ENCODE measurements at regions not wholly inside any gene's neighbourhood (a gene's known extent, or its start where the extent isn't known, plus 50 kb on each side); places are given as distances from the start of the nearest gene placed in this dataset.
"Not testable (repeated sequence)": the region's sequence is repeated elsewhere in the genome, so short reads cannot be mapped to it uniquely, and the experiment has no call there.

GRCh38 chr2:144745424-144745823 lies 225.5 kb upstream of the ZEB2 start:
- FAIRE-seq, result no peak
- DNase-seq (ENCODE audit: insufficient read length, low spot score), result no peak

DNA sequence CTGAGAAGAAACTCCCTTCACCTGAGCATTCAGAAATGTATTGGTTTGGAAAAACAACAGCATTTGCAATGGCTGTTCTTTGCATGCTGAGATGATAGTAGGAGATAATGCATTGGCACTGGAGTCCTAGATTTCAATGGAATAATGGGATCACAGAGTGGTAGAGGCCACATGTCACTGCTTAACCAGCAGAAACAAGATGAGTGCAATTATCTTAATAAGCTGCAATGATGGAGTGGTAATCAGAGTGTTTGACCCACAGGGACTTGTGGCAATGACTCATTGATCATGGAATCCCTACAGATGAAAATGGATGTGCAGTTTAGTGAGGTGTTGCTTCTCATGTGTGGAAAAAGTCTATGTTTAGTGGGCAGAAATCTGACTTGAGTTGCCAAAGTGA lies 218.8 kb upstream of the ZEB2 start:
- FAIRE-seq, result no peak
- DNase-seq (ENCODE audit: insufficient read length, low spot score), result no peak

DNA sequence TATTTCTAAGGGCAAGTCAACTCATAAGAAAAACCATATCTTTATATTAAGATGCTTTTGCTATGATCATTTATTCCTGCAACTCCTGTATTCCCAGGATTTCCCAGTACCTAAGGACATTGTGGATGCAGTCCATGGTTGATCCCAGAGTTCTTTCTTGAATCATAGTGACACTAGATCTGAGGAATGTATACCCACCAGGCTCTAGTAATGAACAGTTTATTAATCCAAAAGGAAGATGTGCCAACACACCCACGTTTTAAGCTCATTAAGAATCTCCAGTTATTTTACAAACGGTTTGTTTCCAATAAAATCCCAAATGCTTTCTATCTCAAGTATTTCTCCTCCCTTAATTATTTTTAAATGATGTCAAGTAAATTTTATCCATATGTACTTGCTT lies 210.8 kb upstream of the ZEB2 start:
- FAIRE-seq (no peak), DNase-seq (ENCODE audit: insufficient read length, low spot score) (no peak)

- FAIRE-seq; DNase-seq (ENCODE audit: insufficient read length, low spot score): not testable (repeated sequence)
Observed at GRCh38 chr2:144724460-144724859, 204.5 kb upstream of the ZEB2 start.

DNA sequence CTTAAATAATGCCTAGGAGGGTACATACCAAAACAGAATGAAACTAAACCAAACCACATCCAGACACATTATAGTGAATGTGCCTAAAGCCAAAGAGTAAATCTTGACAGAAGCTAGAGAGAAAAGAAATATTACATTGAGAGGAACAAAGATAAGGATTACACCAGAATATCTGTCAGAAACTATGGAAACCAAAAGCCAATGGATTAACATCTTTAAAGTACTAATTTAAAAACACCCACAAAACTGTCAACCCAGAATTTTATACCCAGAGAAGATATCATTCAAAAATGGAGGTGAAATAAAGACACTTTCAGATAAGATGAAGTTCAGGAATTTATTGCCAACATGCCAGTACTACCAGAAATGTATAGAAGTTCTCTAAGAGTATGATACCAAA lies 198.5 kb upstream of the ZEB2 start:
- FAIRE-seq (no peak), DNase-seq (ENCODE audit: insufficient read length, low spot score) (no peak)

DNA sequence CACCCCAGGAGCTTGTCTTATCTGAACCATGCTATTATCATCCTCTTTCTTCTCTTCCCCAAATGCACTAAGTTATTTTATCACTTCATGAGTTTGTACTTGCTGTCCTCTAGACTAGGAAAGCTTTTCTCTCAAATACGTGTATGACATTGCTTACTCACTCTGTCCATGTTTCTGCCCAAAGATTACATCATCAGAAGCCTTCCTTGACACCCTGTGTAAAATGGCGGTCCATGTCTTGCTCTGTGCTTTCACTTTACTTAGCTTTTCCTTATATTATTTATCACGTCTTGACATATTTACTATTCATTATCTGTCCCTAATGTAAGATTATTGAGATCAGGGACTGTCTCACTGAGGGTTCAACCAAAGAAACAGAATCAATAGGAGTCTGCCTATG lies 196.1 kb upstream of the ZEB2 start:
- DNase-seq (ENCODE audit: insufficient read length, low spot score) (no peak), FAIRE-seq (no peak)

DNA sequence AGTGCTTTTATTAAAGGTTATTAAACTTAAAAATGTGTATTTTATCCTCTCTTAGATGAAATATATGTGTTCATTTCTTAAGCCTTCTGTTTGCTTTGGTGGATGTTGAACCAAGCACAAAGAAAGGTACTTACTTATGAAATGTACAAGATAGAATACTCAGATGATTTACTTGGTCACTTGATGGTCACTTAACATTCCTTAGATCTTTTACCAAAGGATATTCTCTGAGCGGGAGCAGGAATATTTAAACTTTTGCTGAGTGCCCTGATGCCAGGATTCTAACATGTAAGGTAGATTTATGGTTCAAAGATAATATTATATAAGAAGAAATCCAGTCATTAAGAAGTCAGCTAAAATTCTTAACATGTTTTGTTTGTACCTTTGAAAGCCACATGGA lies 193.5 kb upstream of the ZEB2 start:
- FAIRE-seq (no peak), DNase-seq (ENCODE audit: insufficient read length, low spot score) (no peak)

DNA sequence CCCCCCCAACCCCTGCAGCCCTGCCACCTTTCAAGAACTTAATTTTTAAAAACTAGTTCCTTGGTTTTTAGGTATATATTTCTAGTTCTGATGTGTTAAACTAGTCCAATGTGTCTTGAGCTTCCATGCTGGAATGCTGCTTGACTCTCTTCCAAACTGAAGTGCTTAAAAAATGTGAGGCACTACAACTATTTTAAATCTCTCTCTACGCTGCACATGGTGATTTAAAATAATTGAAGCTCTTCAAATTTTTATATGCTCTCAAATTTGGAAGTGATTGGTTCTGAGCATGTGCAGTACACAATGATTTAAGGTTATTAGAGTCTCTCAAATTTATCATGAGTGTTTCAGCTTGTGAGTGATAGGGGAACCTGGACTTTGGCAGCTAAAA lies 192.6 kb upstream of the ZEB2 start:
- no peak for DNase-seq (ENCODE audit: insufficient read length, low spot score)
- no peak for FAIRE-seq

GRCh38 chr2:144711630-144712549 lies 192.0 kb upstream of the ZEB2 start:
- no peak for FAIRE-seq
- DNase-seq (ENCODE audit: insufficient read length, low spot score), result no peak

DNA sequence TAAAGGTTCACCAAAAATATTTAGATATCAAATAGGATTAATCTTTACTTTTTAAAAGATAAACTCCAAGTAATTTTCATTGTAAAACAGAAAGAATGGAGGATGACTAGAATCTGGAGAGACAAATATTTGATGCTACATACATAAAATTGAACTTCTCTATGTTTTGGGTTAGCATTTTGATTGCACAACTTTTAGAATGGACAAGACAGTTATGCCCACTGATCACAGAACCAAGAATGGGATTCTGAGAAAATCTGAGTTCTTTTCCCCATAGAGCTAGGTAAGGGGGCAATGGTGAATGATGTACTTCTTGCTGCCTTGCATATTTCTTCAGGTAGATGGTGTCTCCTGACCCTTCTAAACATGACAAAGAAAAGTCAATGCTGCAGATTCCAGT lies 191.2 kb upstream of the ZEB2 start:
- FAIRE-seq (no peak), DNase-seq (ENCODE audit: insufficient read length, low spot score) (no peak)

GRCh38 chr2:144708626-144709025 lies 188.7 kb upstream of the ZEB2 start:
- DNase-seq (ENCODE audit: insufficient read length, low spot score) (no peak), FAIRE-seq (no peak)

DNA sequence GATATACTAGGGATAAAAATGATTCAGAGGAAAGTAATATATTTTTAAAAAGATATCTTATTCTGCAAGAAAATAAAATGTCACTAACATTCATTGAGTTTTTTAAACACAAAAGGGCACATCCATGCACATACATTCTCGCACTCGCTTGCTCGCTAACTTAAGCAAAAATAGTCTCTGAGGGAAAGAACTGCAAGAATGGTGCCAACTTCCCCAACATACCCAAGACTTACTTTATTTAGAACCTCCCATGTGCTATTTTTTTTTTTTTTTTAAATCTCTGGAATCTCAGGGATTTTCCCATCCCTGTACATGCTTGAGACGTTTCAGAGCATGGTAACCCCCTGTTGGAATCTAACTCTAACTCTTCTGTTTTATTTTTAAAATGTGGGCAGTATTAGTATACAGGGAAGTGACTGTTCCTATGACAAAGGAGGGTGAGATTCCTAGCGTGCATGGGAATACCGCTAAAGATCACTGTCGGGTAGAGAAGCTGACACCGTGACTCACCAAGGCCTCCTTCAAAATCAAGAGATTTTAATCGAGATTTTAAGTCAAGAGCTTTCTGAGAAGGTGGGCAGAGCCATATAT lies 187.9 kb upstream of the ZEB2 start:
- FAIRE-seq (no peak), DNase-seq (ENCODE audit: insufficient read length, low spot score) (no peak)

DNA sequence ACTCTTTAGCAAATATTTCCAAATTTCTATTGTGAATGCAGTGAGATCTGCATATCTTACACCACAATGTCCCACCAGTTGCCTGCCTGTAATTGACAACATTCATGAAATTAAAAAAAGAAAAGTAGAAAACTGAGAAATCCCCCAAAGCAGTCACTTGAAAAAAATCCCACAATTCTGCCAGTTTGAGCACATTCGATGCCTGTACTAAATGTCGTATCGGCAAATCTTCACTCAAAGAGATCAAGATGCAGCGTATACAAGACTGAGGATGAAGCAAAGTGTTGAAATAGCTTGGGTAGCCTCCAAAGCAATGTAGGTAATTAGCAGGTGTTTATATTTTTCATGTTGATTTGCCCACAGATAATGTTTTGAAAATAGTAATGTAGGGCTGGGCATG lies 186.7 kb upstream of the ZEB2 start:
- FAIRE-seq (no peak), DNase-seq (ENCODE audit: insufficient read length, low spot score) (no peak)

- no peak for FAIRE-seq
- DNase-seq (ENCODE audit: insufficient read length, low spot score), result no peak
Observed at GRCh38 chr2:144705328-144706245, 185.7 kb upstream of the ZEB2 start.

DNA sequence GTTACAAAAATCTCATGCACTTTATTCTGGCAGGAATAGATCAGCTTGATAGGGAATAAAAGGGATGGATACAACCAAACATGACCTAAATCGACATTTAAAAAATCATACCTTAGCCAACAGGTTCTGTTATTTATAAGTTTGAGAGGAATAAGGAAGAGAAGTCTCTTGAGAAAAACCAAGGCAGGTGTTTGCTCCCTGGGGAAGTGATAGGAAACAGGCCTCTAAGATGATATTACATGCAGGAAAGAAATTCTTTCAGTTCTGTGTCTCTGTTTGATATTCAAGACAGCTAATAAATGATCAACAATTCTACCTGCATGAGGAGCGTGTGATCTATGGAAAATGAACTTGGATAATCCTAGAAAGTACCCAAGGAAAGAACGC lies 184.8 kb upstream of the ZEB2 start:
- no peak for FAIRE-seq
- DNase-seq (ENCODE audit: insufficient read length, low spot score), result no peak

- no peak for FAIRE-seq
Observed at GRCh38 chr2:144703852-144704708, 184.2 kb upstream of the ZEB2 start.

DNA sequence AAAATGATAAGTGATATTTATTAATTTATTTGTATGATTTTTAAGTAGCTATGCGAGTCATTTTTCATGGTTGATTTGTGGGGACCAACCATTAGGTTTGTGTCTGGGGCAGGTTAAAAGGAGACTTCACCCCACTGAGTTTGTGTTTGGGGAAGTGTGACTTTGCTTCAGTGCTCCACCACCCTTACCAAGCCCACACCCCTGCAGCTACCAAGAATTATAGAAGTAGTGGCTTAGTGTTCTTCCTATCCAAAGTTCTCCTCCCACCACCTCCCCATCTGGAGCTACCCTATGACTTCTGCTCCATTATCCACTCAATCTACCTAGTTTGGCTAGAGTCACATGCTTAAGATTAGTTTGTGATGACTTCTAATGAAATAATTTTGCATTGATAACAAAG lies 182.1 kb upstream of the ZEB2 start:
- no peak for FAIRE-seq
- DNase-seq (ENCODE audit: insufficient read length, low spot score), result no peak

More at GRCh38 chr2:144703852-144704708, 184.2 kb upstream of the ZEB2 start:
- DNase-seq (ENCODE audit: insufficient read length, low spot score), result no peak

DNA sequence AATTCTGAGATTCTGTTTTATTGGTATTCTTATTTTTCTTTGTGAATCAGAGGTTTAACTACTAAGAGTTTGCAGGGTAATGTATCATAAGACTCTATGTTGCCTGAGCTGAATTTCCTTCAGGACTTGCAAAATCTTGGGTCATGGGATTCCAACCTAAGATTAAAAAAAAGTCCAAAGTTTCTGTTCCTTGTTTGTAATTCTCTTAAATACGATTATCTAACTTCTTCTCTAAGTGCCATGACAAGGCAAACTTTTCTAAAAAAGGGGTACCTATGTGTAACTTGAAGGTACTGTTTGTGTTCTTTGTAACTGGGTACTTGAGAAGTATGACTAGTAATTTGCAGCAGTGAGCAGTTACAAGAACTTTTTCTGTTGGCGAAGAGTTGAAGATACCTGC lies 181.3 kb upstream of the ZEB2 start:
- no peak for FAIRE-seq
- DNase-seq (ENCODE audit: insufficient read length, low spot score), result no peak

DNA sequence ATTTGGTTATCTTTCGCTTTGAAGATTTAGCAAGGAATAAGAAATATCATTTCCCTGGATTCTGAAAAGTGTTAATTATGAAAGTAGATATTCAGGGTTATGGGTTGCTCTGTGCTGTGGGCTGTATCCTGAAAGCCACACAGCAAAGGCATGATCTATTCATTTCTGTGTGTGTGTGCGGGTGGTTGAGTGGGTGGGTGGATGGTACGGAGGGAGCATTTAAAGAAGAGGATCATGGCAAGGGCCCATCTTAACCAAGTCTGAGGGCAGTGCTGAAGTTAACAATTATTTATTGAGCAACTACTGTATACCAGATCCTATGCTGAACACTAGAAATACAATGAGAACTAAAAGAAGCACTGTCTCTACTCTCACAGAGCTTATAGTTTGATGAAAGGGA lies 178.2 kb upstream of the ZEB2 start:
- DNase-seq (ENCODE audit: insufficient read length, low spot score) (no peak), FAIRE-seq (no peak)

DNA sequence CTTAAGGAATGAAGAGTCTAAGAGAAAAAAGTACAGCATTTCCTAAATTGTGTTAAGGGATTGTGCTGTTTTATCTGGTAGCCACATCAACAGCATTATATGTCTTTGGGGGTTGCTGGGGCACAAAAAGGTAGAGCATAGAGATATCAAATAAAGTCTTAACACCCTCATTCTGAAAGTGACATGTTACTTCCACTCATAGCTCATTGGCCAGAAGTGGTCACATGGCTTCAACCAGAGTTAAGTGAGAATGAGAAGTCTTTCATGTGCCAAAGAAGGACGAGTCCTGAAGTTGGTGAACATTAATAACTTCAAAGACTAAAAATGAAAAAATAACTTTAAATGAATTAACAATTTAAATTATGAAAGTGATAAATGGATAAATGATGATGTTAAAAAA lies 175.7 kb upstream of the ZEB2 start:
- FAIRE-seq, result no peak
- DNase-seq (ENCODE audit: insufficient read length, low spot score), result no peak

All from GM19239 (cell line).